Tibial nerve (tissue), 4 donors: ENCODE measurements at regions not wholly inside any gene's neighbourhood (a gene's known extent, or its start where the extent isn't known, plus 50 kb on each side); places are given as distances from the start of the nearest gene placed in this dataset.
"Not testable (repeated sequence)": the region's sequence is repeated elsewhere in the genome, so short reads cannot be mapped to it uniquely, and the experiment has no call there.

Experiments
- EP300 ChIP-seq, 2 donors: sonication (generic); formaldehyde crosslinking; IDR thresholded peaks; one replicate each; pipeline ENCODE4 v1.6.1; 2017; ENCODE audit warnings: antibody characterized with exemption in 2 of 2, mild to moderate bottlenecking in 1 of 2
- POLR2A ChIP-seq, 2 donors: fragments of 450-650 bp; IDR thresholded peaks; one replicate each; pipeline ENCODE4 v1.6.1; 2017; ENCODE audit warnings: antibody characterized with exemption in 2 of 2, mild to moderate bottlenecking in 2 of 2, moderate library complexity in 2 of 2
- TF ChIP-seq, protein P1 (sequence below), 5 experiments: fragments of 200-600 bp in 3 of 5; fragments of 450-650 bp in 2 of 5; sonication (generic) in 3 of 5; IDR thresholded peaks; one replicate each; pipeline ENCODE4 v1.5.1; 2016 to 2019; ENCODE audit warnings: antibody characterized with exemption in 5 of 5, mild to moderate bottlenecking in 3 of 5, moderate library complexity in 2 of 5

DNA sequence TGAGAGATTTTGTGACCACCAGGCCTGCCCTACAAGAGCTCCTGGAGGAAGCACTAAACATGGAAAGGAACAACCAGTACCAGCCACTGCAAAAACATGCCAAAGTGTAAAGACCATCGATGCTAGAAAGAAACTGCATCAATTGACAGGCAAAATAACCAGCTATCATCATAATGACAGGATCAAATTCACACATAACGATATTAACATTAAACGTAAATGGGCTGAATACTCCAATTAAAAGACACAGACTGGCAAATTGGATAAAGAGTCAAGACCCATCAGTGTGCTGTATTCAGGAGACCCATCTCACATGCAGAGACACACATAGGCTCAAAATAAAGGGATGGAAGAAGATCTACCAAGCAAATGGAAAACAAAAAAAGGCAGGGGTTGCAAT is 182.4 kb downstream of the PRELID2 start:
- TF ChIP-seq, protein P1, sequence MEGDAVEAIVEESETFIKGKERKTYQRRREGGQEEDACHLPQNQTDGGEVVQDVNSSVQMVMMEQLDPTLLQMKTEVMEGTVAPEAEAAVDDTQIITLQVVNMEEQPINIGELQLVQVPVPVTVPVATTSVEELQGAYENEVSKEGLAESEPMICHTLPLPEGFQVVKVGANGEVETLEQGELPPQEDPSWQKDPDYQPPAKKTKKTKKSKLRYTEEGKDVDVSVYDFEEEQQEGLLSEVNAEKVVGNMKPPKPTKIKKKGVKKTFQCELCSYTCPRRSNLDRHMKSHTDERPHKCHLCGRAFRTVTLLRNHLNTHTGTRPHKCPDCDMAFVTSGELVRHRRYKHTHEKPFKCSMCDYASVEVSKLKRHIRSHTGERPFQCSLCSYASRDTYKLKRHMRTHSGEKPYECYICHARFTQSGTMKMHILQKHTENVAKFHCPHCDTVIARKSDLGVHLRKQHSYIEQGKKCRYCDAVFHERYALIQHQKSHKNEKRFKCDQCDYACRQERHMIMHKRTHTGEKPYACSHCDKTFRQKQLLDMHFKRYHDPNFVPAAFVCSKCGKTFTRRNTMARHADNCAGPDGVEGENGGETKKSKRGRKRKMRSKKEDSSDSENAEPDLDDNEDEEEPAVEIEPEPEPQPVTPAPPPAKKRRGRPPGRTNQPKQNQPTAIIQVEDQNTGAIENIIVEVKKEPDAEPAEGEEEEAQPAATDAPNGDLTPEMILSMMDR (IDR thresholded peaks at IDR 0.05), result not testable (repeated sequence)
- not testable (repeated sequence) for TF ChIP-seq POLR2A, EP300 (IDR thresholded peaks at IDR 0.05)
